ENCODE measurements at regions not wholly inside any gene's neighbourhood (a gene's known extent, or its start where the extent isn't known, plus 50 kb on each side); places are given as distances from the start of the nearest gene placed in this dataset.

DNA sequence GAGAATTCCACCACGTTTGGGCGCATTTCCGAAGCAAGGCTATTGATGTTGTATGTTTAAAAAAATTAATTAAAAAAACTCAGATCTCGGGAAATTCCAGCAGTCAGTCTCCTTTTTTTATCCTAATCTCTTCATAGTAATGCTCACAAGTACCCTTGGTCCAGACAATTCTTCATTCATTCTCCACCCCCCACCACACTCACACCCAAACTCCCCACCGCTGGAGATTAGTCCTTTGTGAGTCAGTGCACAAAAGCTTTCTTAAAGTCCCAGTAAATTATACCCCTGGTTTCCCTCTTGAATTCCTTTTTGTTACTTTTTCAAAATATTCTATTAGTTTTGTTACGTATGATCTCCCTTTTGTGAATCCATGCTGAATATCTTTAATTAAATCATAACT is 274.6 kb downstream of the ZNF536 start:
- in situ Hi-C loops (cut with HindIII; ENCODE audit: low pct_unique_long_range_greater_than_20kb, low sequenced_read_pairs): loop anchor here (25.0 kb wide), 1 partner anchor 910 kb away; no protein-coding TSS in a partner anchor
- no peak for DNase-seq (ENCODE audit: low read depth)

DNA sequence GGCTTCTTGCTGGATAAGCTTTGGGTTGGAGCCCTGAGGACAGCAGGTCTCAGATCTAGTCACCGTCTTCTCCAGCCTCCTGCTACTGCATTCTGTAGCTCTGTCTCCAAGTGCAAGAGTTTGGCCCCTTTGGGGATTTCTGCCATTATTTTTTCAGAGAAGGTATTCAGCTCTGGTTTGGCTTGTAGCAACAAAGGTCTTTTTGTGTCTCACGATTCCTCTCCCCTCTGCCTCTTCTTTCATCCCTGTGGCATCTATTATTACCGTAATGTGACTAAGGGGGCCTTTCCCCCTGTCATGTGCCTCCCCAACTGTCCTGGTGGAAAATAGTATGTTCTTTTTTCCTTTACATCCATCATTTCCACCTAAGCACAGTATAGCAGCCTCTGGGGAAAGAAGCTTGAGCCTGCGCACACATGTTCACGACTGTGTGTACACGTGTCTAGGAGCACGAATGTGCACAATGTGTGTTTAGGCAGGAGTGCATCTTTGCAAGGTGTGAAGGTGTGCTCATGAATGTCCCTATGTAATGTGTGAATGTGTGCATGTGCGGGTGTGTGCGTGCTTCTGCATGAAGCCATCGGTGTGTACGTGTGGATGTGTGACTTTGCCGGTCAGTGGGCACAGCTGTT is 273.9 kb downstream of the ZNF536 start:
- DNase-seq (ENCODE audit: low read depth): no peak
- in situ Hi-C loops (cut with HindIII; ENCODE audit: low pct_unique_long_range_greater_than_20kb, low sequenced_read_pairs): loop anchor here (25.0 kb wide), 1 partner anchor 909 kb away; no protein-coding TSS in a partner anchor

DNA sequence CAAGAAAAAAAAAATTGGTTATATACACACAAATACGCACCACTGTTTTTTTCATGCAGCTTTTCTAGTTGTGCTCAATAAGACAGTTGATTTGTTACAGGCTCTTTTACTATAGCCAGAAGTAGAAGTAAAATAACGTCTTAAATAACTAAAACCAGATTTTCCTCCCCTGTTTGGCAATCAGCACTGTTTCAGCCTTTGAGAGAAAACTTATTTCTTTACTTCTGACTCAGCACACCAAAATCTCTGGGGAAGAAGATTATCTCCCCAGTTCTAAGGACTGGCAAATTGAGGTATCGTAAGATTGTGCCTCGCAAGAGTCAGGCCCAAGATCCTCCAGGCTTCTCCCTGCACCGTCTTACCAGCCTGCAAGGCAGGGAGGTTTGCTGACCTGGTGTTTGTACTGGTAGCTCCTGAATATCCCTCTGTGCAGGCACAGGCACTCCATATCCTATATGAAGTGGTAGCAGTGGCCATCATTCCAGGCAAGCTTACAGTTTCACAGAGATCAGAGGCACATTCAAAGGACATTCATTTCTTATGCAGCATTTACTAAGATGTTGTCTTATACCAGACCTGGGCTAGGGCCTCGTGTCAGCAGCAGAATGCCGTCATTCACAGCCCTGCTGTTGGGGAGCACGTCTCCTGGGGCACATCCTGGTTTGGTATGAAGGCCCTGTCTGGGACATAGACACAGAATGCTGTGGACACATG is 268.2 kb downstream of the ZNF536 start:
- DNase-seq (ENCODE audit: low read depth): no peak
- in situ Hi-C loops (cut with HindIII; ENCODE audit: low pct_unique_long_range_greater_than_20kb, low sequenced_read_pairs): loop anchor here (25.0 kb wide), 1 partner anchor 903 kb away; no protein-coding TSS in a partner anchor

DNA sequence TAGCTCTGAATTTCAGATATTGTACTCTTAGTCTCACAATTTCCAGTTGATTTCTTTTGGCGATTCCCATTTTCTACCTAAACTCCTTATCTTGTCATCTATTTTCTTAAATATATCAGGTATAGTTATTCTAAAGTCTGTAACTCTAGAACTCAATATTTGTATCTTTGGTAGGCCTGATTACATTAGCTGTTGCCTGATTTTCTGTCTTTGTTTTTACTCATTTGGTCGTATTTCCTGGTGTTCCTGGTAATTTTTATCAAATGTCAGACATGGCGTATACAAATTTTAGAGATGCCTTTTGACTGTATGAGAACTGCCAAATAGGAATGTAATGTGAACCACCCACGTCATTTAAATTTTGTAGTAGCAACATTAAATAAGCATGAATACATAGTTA is 266.7 kb downstream of the ZNF536 start:
- in situ Hi-C loops (cut with HindIII; ENCODE audit: low pct_unique_long_range_greater_than_20kb, low sequenced_read_pairs): loop anchor here (25.0 kb wide), 1 partner anchor 902 kb away; no protein-coding TSS in a partner anchor
- DNase-seq (ENCODE audit: low read depth): no peak

DNA sequence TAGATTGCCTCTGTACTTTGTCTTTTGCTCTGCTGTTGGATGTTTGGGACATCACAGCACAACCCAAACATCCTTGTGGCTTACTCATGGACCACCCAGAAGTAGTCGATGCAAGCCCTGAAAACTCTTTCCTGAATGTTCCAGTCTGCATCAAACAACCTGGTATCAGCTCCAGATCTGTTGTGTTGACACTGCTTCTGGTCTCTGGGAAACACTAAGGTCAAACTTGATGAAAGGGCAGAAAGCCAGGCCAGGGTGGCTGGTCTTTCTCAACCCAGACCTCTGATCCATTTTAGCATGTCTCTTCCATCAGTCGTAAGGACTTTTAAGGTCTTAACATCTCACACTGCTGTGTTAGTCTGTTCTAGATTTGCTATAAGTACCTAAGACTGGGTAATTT is 265.7 kb downstream of the ZNF536 start:
- in situ Hi-C loops (cut with HindIII; ENCODE audit: low pct_unique_long_range_greater_than_20kb, low sequenced_read_pairs): loop anchor here (25.0 kb wide), 1 partner anchor 901 kb away; no protein-coding TSS in a partner anchor
- DNase-seq (ENCODE audit: low read depth): no peak

DNA sequence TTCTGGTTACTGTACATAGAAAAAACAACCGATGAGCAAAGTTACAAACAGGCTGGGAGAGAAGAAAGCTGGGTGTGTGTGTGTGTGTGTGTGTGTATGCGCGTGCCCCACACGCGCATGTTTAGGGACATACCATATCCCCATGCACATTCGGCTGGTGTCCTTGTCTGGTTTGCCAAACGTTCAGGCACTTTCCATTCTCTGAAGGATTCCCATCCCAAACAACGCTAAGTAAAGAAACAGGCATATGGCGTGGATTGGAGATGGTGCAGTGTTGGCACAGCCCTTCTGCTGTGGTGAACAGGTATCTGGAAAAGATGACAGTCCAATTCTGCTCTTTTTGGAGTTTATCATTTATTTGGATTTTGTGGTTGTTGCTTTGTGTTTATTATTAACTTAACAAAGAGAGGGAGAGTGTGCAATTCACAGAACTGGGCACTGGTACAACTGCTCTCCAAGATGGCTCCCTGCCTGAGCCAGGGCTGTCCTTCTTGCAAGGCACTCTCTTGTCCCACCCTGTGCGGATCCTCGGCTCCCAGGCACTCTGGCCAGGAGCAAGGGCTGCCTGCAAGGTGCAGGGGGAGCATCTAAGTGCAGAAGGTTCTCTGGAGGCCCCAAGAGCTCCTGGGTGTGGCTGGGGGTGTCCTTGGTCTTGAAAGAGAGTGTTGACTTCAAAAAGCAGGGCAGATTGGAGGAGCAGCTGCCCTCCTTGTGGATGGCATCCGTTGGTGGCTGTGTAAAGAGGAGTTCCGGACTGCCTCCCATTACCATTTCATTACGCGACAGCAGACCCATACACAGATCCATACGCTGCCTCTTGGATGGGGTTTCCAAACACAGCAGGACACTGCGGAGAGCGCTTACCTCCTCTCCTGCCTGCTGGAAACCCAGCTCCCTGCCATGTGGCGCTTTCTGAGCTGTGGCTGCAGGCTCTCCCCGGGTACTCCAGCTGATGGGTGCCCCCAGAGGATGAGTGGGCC is 263.1 kb downstream of the ZNF536 start:
- no peak for DNase-seq (ENCODE audit: low read depth)
- in situ Hi-C loops (cut with HindIII; ENCODE audit: low pct_unique_long_range_greater_than_20kb, low sequenced_read_pairs): loop anchor here (25.0 kb wide), 1 partner anchor 898 kb away; no protein-coding TSS in a partner anchor

DNA sequence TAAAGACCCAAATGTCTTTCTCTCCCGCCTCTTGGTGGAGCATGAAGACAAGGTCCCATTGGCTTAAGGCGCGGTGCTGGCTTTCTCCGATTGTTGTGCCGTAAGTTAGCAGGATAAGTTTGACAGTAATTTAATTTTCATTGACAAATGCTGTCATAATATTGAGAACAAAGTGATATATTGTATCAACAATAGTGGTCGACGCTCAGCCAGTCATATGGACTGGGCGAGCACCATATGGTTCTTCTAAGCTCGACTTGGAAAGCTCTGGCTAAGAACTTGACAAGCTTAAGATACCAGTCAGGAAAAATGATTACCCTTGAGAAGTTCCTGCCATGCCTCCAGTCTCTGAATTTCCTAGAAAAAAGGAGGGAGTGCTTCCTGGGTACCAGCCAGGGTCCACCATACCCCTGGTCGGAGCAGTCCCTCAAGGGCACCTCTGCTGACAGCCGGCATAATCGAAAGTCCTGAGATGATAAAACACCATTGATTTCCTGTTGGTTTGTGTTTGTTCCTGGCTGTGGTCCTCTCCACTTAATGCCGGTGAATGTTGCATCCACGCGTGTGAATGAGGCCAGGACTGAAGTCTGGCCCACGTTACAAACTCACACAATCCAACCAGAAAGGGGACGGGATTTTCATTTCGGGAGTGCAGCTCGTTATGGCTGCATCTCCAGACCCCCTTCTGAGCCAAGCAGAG is 262.1 kb downstream of the ZNF536 start:
- in situ Hi-C loops (cut with HindIII; ENCODE audit: low pct_unique_long_range_greater_than_20kb, low sequenced_read_pairs): loop anchor here (25.0 kb wide), 1 partner anchor 897 kb away; no protein-coding TSS in a partner anchor
- no peak for DNase-seq (ENCODE audit: low read depth)

DNA sequence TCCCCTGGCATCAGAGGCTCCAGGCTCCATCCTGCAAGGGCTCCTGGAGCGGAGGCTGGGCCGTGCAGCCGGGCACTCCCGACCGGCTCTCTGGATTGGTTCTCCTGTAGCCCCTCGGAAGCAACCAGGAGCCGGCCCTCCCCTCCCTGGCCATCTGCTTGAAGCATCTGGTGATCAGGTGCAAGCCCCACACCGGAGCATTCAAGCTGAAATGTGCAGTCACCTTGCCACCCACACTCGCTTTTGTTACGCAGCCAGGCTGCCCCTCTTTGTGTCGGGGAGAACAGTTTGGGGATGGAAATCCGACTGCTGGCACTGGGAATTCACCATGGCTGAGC is 258.8 kb downstream of the ZNF536 start:
- in situ Hi-C loops (cut with HindIII; ENCODE audit: low pct_unique_long_range_greater_than_20kb, low sequenced_read_pairs): loop anchor here (25.0 kb wide), 1 partner anchor 894 kb away; no protein-coding TSS in a partner anchor
- DNase-seq (ENCODE audit: low read depth): no peak

DNA sequence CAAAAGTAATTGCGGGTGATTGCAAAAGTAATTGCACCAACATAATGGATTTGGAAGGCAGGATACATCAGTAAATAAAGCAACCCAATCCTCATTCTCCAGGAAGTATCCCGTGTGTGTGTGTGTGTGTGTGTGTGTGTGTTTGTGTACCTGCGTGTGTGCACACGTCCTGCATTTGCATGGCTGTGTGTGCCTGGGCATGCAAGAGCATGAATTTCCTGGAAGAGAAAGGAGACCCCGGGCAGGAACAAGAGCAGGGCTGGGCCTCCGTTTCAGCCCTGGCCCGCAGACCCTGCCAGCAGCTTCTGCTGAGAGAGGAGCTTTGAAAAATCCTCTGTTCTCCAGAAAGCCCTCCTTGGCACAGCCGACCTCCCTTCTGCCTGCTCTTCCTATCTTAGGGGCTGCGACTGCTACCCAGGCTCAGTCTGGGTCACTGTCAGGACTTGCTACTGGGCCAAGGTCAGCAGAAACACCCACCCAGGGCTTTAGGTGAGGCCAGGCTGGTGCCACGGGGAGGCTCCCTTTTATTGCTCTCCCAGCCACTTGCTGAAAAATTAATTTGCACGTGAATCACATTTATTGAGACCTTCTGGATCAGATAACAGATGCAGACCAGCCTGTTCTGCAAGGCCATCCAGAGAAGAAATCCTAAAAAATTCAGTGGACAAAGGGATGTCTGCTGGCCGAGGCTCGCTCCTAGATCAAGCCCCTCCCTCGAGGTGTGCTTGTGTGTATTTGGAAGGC is 258.3 kb downstream of the ZNF536 start:
- in situ Hi-C loops (cut with HindIII; ENCODE audit: low pct_unique_long_range_greater_than_20kb, low sequenced_read_pairs): loop anchor here (25.0 kb wide), 1 partner anchor 893 kb away; no protein-coding TSS in a partner anchor
- DNase-seq (ENCODE audit: low read depth): no peak

DNA sequence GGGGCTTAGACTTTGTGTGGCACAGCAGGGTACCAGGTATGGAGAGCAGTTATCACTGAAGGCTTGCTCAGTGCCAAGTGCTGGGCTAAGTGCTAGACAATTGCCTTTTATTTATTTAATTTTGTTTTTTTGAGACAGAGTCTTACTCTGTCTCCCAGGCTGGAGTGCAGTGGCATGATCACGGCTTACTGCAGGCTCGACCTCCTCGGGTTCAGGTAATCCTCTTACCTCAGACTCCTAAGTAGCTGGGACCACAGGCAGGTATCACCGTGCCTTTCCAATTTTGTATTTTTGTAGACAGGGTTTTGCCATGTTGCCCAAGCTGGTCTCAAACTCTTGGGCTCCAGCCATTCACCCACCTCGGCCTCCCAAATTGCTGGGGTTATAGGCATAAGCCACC is 256.9 kb downstream of the ZNF536 start:
- no peak for DNase-seq (ENCODE audit: low read depth)
- in situ Hi-C loops (cut with HindIII; ENCODE audit: low pct_unique_long_range_greater_than_20kb, low sequenced_read_pairs): loop anchor here (25.0 kb wide), 1 partner anchor 892 kb away; no protein-coding TSS in a partner anchor

DNA sequence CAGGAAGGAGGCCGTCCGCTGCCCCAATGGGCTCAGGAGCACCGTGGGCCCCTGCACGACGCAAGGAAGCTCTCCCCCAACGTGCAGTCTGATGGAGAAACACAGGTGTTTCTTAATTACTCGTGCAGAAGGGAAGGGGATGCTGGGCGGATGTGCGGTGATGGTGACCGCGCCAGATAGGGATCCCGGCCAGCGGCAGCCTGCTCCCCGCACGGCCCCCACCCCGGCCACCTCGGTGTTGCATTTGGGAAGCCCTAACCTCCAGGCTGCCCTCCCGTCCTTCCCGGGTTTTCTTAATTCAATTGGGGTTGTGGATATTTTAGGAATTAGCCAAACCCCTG is 254.4 kb downstream of the ZNF536 start:
- in situ Hi-C loops (cut with HindIII; ENCODE audit: low pct_unique_long_range_greater_than_20kb, low sequenced_read_pairs): loop anchor here (25.0 kb wide), 1 partner anchor 889 kb away; no protein-coding TSS in a partner anchor
- DNase-seq (ENCODE audit: low read depth): no peak

DNA sequence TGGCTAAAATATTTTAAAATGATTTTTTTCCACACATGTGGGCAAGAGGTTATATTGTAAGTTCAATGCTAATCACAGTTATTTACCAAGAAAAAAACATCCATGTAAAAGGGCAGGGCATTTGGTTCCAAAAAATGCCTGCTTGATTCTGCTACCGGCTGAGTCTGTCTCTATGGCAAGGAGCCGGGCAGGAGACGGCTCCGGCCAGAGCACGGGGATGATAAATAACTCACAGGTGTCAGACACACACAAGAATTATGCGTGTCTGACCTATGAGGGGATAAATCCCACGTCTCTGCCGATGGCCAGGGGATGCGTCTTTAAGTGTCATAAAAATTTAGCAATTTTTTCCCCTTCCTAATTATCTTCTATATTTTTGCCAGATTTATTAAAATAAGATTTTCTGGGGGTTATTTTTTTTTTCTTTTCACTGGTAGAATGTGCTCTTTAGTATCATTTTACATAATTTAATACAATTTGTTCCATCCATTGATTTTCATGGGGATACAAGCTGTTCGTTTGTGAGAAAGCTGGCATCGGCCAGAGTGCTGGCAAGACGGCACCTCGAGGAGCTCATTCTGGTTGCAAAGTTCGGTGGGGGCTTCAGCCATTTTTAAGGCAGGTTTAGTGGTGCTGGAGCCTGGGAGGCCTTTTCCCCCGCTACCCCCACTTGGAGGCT is 253.9 kb downstream of the ZNF536 start:
- in situ Hi-C loops (cut with HindIII; ENCODE audit: low pct_unique_long_range_greater_than_20kb, low sequenced_read_pairs): loop anchor here (25.0 kb wide), 1 partner anchor 889 kb away; no protein-coding TSS in a partner anchor
- DNase-seq (ENCODE audit: low read depth): no peak

DNA sequence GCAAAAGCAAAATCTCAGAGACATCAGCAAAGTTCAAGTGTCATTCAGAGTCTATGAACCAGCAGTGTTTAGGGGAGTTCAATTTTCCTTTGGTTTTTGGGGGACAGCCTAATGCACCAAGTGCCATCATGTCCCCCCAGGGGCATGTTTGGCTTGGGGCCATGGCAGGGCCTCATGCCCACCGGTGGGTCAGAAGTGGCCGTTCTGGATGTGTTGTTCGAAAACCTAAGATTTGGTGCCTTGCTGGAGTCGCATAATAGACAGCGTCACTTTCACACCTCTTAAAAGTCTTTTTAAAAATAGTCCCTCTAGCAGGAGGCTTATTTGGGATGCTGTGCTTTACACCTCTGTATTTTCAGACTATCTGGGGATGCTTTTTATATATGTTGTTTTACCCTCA is 250.1 kb downstream of the ZNF536 start:
- DNase-seq (ENCODE audit: low read depth): no peak
- in situ Hi-C loops (cut with HindIII; ENCODE audit: low pct_unique_long_range_greater_than_20kb, low sequenced_read_pairs): no loop called here

DNA sequence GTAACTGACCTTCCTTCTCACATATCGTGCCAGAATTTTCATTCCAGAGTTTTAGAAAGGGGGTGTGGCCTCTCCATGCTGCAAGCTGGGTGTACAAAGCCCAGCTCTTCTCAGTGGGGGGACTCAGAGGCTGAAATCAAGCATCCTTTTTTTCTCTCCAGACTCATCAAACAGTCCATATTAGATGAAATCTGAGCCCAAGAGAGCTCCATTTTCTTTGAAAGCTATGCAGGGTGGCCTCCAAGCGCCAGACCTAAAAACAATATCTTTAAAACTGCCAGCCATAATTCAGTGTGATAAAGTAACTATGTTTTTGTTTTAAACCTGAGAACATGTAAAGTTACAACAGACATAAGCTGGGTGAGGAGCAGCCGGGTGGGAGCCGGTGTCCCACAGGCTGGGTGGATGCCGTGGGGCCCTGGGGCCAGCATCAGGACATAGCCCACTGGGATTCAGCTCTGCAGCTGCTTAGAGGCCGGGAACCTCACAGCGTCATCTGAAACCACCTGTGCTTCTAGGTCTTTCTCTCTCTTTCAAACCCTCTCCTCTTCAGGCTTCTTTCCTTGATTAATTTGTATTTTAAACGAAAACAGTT is 249.2 kb downstream of the ZNF536 start:
- no peak for DNase-seq (ENCODE audit: low read depth)
- in situ Hi-C loops (cut with HindIII; ENCODE audit: low pct_unique_long_range_greater_than_20kb, low sequenced_read_pairs): no loop called here

DNA sequence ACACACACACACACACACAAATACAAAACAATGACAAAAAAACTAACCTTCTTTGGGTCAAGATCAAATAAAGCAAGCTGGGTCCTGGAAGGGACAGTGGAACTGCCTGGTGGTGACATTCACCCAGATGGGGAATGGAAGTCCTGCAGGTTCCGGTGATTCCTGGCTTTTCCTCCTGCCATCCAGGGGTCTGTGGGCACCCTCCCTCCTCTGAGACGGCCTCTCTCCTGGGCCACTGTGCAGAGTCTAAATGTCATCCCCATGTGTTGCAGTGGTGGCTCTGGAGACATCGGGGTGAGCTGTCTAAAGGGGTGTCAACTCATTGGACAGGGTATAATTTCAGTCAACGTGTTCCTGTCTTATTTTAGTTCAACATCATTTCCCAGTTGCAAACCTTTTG is 248.2 kb downstream of the ZNF536 start:
- no peak for DNase-seq (ENCODE audit: low read depth)
- in situ Hi-C loops (cut with HindIII; ENCODE audit: low pct_unique_long_range_greater_than_20kb, low sequenced_read_pairs): no loop called here

DNA sequence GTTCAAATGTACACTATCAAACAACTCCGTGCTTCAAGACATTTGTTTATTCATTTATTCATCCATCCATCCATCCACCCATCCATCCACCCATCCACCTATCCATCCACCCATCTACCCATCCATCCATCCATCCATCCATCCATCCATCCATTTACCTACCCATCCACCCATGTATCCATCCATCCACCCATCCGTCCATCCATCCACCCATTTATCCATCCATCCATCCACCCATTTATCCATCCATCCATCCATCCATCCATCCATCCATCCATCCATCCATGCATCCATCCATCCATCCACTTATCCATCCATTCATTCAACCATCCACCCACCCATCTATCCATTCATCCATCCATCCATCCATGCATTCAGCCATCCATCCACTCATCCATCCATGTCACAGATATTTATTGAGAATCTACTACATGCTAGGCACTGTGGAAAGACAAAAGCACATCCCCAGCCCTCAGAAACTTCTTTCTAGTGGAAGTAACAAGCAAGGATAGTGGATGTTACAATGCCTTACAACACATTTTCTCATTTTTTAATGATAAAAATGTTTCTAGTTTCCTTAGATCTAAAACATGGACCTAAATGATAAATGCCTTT is 237.6 kb downstream of the ZNF536 start:
- DNase-seq (ENCODE audit: low read depth): no peak
- in situ Hi-C loops (cut with HindIII; ENCODE audit: low pct_unique_long_range_greater_than_20kb, low sequenced_read_pairs): no loop called here
